ENCODE measurements at regions not wholly inside any gene's neighbourhood (a gene's known extent, or its start where the extent isn't known, plus 50 kb on each side); places are given as distances from the start of the nearest gene placed in this dataset.

DNA sequence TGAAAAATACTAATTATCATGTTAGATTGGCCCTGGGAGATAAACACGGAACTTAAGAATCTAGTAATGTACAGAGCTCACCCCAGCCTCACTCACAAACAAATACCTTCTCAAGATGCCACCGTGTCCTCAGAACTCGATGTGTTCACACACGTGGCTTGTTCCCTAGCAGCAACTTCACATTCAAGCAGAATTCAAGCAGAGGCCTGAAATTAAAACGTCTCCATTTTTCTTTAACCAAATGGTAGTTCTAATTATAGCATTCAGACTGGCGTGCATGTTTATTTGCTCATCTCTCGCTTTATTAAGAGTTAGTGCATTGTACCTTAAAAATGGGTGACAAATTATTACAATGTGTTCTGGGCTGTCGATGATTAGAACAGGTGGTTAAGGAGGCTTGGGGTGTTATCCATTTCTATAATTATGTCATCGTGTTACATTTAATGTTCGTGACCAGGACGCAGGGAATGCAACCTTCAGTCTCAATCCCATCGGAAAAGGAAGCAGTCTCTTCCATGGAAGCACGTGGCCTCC, 57.3 kb upstream of the SLC66A3 start:
- no peak for DNase-seq (ENCODE audit: low read depth)
- TF ChIP-seq, protein P1, sequence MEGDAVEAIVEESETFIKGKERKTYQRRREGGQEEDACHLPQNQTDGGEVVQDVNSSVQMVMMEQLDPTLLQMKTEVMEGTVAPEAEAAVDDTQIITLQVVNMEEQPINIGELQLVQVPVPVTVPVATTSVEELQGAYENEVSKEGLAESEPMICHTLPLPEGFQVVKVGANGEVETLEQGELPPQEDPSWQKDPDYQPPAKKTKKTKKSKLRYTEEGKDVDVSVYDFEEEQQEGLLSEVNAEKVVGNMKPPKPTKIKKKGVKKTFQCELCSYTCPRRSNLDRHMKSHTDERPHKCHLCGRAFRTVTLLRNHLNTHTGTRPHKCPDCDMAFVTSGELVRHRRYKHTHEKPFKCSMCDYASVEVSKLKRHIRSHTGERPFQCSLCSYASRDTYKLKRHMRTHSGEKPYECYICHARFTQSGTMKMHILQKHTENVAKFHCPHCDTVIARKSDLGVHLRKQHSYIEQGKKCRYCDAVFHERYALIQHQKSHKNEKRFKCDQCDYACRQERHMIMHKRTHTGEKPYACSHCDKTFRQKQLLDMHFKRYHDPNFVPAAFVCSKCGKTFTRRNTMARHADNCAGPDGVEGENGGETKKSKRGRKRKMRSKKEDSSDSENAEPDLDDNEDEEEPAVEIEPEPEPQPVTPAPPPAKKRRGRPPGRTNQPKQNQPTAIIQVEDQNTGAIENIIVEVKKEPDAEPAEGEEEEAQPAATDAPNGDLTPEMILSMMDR (conservative IDR thresholded peaks at IDR 0.05; ENCODE audit: low read length) = no peak
- no peak overlapping the region for H3K4me3 ChIP-seq (ENCODE audit: low read length)

DNA sequence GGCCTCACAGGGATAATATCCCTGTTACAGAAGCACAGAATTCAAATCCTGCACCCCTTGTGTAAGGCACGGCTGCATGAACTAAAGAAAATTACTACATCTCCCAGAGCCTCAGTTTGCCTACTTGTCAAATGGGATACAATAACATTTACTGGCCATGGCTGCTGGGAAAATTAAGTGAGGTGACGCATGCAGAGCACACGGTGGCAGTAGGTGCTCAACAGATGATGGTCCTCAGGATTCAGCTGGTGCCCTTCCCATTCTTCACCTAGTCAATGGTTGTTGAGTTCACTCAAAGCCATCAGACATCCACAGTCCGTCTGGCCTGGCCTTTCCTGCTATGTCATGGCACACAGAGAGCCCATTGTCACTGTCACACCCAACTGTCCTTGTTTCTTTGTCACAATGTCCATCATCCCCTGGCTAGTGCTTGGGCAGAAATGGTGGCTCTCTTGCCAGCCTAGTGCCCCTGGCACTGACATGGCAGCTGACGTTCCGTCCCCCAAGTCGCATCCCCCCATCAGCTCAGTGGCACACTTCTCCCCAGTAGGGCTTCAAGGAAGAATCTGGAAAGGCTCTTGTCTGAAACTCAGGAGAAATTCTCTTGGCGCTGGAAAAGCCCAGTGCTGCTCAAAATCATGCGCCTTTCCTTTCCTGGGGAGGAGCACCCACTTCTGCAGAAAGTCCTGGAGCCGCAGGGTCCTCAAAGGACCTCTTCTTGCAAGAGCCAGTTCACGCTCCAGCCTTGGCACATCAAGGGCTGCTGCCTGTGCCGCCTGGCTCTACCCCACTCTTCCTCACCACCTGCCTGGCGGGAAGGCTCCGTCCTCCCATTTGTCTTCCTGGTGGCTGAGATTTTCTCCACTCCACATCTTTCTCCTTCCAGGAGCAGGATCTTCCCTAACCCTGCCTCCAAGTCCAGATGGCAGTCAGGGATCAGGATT, 55.9 kb upstream of the SLC66A3 start:
- TF ChIP-seq, protein P1 (conservative IDR thresholded peaks at IDR 0.05; ENCODE audit: low read length) = no peak
- DNase-seq (ENCODE audit: low read depth) = no peak
- H3K4me3 ChIP-seq (ENCODE audit: low read length) = no peak overlapping the region

DNA sequence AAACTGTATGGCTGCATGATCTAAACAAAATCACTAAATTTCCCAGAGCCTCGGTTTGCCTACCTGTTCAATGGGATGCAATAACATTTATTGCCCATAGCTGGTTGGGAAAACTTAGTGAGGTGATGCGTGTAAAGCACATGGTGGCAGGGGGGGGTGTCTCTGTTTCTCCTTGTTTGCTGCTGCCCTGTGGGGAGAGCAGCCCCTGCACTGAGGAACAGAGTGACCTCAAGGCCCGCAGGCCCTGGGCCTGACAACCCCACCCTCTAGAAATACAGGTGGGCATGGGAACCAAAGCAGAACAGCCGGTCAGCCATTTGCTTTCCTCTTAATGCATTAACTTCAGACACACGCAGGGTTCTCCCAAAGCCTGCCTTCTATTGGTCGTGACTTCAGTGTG, 55.1 kb upstream of the SLC66A3 start:
- TF ChIP-seq, protein P1 (conservative IDR thresholded peaks at IDR 0.05; ENCODE audit: low read length) = no peak
- no peak overlapping the region for H3K4me3 ChIP-seq (ENCODE audit: low read length)
- no peak for DNase-seq (ENCODE audit: low read depth)

DNA sequence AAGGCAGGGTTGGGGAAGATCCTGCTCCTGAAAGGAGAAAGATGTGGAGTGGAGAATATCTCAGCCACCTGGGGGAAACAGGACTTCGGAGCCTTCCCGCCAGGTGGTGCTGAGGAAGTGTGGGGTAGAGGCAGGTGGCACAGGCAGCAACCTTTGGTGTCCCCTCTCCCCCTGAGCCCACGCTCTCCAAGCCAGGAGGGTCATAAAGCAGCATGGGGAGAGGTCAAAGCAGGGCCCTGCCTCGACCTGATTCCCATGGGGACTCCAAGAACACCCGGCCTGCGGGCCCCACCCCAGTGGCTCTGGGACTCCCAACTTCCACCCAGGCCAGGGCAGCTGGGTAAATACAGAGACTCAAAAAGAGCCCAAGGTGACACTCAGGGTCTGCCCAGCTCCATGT, 54.3 kb upstream of the SLC66A3 start:
- TF ChIP-seq, protein P1 (conservative IDR thresholded peaks at IDR 0.05; ENCODE audit: low read length) = no peak
- no peak overlapping the region for H3K4me3 ChIP-seq (ENCODE audit: low read length)
- DNase-seq (ENCODE audit: low read depth) = no peak

DNA sequence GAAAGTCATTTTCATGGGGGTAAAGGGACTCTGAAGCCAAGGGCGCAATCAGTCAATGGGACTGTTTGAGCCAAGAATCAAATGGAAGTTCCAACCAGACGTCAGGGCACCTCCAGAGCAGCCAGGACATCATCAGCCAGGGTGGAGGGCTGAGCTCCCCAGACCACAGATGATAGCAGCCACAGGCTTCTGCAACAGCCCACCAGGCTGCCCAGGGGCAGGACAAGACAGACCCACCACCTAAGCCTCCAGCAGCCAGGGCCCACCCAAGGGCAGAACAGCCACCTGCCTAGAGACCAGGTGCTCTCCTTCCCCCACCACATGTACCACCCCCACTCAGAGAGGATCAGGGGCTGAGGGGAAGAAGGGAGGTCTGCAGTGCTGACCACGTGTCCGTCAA, 53.8 kb upstream of the SLC66A3 start:
- TF ChIP-seq, protein P1 (conservative IDR thresholded peaks at IDR 0.05; ENCODE audit: low read length) = no peak
- no peak overlapping the region for H3K4me3 ChIP-seq (ENCODE audit: low read length)
- DNase-seq (ENCODE audit: low read depth) = no peak

DNA sequence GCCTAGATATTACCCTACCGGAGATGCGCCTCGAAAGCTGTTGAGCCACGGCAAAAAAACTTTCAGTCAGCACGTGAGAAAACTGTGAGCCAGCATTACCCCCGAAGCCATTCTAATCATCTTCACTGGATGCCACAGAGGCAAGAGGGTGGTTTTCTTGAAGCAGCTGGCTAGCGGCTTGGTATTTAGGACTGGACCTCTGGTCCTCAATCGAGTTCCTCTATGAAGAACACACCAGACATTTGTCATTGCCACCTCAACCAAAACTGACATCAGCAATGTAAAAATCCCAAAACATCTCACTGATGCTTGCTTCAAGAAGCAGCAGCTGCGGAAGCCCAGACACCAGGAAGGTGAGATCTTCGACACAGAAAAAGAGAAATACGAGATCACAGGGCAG, 52.8 kb upstream of the SLC66A3 start:
- H3K4me3 ChIP-seq (ENCODE audit: low read length) = no peak overlapping the region
- TF ChIP-seq, protein P1 (conservative IDR thresholded peaks at IDR 0.05; ENCODE audit: low read length) = no peak
- no peak for DNase-seq (ENCODE audit: low read depth)

Measured in AG10803 (cell line).